Ovary (tissue), 7 donors: ENCODE measurements at regions not wholly inside any gene's neighbourhood (a gene's known extent, or its start where the extent isn't known, plus 50 kb on each side); places are given as distances from the start of the nearest gene placed in this dataset.

Experiments
- DNase-seq, 5 donors: peaks; one replicate each; pipeline ENCODE4 v3.0.0-alpha.2; 2019 to 2020
- H3K27ac ChIP-seq, 2 donors: fragments of 200-600 bp; one replicate each; pipeline versions ENCODE4 v1.5.1 to v1.8.0; 2019 to 2022
- H3K27me3 ChIP-seq: fragments of 200-600 bp; one replicate; pipeline ENCODE4 v1.8.0; 2022
- H3K36me3 ChIP-seq: fragments of 200-600 bp; sonication (generic); one replicate; pipeline ENCODE4 v1.5.1; 2019
- H3K4me1 ChIP-seq: one replicate; pipeline ENCODE4 v1.8.1; 2013; ENCODE audit warnings: mild to moderate bottlenecking, moderate library complexity; ENCODE audit not compliant: insufficient read depth
- H3K4me3 ChIP-seq: fragments of 200-600 bp; sonication (generic); one replicate; pipeline ENCODE4 v1.5.1; 2017
- H3K9me3 ChIP-seq, 2 donors: fragments of 200-600 bp in 1 of 2; sonication (generic) in 1 of 2; one replicate each; pipeline versions ENCODE4 v1.5.1 to v1.8.1; 2013 to 2019; ENCODE audit warnings: mild to moderate bottlenecking in 1 of 2, moderate library complexity in 1 of 2
- CTCF ChIP-seq, 3 donors: fragments of 450-650 bp in 2 of 3; fragments of 200-600 bp in 1 of 3; IDR thresholded peaks; one replicate each; pipeline versions ENCODE4 v1.5.1 to v1.8.0; 2016 to 2022; ENCODE audit warnings: antibody characterized with exemption in 3 of 3, mild to moderate bottlenecking in 1 of 3
- EP300 ChIP-seq: sonication (generic); formaldehyde crosslinking; IDR thresholded peaks from one replicate; pipeline ENCODE4 v1.6.1; 2017; ENCODE audit warnings: antibody characterized with exemption
- POLR2A ChIP-seq: fragments of 450-650 bp; IDR thresholded peaks from one replicate; pipeline ENCODE4 v1.6.1; 2017; ENCODE audit warnings: antibody characterized with exemption, mild to moderate bottlenecking, moderate library complexity
- WGBS, 3 donors: extraction: QIAGEN DNeasy Blood & Tissue Kit in 1 of 3; methylation state at CpG; one replicate each; pipeline versions ENCODE4 v1.1.5 to v1.1.7; 2013 to 2017; 5-methylcytosine and 5-hydroxymethylcytosine counted together
- intact Hi-C, 4 donors: fragments of 100-400 bp; cut with DNase I; formaldehyde crosslinking; loops; one replicate each; pipeline versions ENCODE4 v1.11.0 to v1.15.1; 2022 to 2023
- donor health status: DM: no; HTN: no; CAD: no; lungs with moderate emphysema.
- donor health status: DM: no; HTN: no; CAD: no.
- donor health status: Bipolar disorder and iron deficiency.
- donor health status: DM: no; HTN: no; CAD: no.
- donor health status: DM: yes; HTN: yes; CAD: no.

DNA sequence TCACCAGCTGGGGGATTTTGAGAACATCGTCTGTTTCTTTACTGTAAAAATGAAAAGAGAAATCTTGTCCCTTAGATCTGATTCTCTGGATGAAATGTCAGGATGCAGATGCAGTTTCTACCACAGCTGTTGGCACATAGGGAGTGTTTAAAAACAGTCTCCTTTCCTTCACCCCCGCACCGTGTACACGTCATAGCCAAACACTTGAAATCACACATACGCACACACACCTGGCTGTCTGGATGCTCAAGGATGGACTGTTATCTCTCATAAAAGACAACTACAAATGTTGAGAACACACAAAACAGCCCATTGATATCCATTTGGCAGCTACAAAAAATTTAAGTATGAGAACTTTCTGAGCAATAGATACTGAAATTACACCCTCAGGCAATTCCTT is 275.8 kb upstream of the CLNK start:
- no peaks in the 10 kb centered on the region for H3K9me3 ChIP-seq
- no peaks in the 10 kb centered on the region for H3K27me3 ChIP-seq
- no peak overlapping the region for H3K4me3 ChIP-seq
- peaks cover 3% of the 10 kb centered on the region for H3K4me1 ChIP-seq
- 28 to 50% (median 36%) methylated on average over 5 of the region's 5 CpGs for WGBS, 3 donors
- no peaks in the 10 kb centered on the region for H3K36me3 ChIP-seq
- TF ChIP-seq EP300 (no peak), POLR2A (no peak), CTCF (IDR thresholded peaks at IDR 0.05) (no peak)
- H3K27ac ChIP-seq, result no peak overlapping the region
- intact Hi-C loops, result no loop called here
- DNase-seq, result no peak

GRCh38 chr4:10959586-10959985 is 275.0 kb upstream of the CLNK start:
- intact Hi-C loops, result no loop called here
- TF ChIP-seq POLR2A (no peak), EP300 (no peak), CTCF (IDR thresholded peaks at IDR 0.05) (no peak)
- peaks cover 3% of the 10 kb centered on the region for H3K4me1 ChIP-seq
- WGBS, 3 donors, result 22 to 41% (median 28%) methylated on average over 1 of the region's 1 CpG
- no peaks in the 10 kb centered on the region for H3K27me3 ChIP-seq
- no peak overlapping the region for H3K4me3 ChIP-seq
- no peaks in the 10 kb centered on the region for H3K36me3 ChIP-seq
- H3K9me3 ChIP-seq, result no peaks in the 10 kb centered on the region
- no peak overlapping the region for H3K27ac ChIP-seq
- no peak for DNase-seq

DNA sequence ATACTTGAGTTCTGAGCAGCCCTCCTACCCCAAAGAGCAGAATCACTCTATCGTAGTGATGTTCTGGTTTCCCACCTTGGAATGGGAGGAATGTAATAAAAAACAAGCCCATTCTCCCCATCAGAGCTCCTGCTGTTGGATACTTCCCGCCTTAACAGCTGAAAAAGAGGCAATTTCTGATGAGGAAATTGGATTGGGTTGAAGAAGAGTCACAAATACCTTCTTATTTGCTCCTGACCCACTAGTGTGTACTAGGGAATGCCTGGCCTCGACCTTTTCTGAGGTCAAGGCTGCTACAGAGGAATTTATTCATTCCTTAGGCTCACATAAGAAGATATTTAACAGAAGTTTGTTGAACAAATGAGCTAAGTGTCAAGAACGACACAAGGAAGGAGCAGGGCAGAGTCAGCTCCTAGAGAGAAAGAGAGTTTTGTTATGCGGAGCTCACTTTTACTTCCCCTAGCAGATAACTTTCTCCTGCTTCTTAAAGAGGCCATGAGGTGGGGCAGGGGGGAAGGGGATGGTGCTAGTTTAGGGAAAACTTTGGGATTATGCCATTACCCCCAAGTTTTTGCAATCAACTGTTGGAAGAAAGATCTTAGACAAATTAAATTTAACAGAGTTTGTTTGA is 273.8 kb upstream of the CLNK start:
- TF ChIP-seq POLR2A, result no peak
- no peak for TF ChIP-seq CTCF (IDR thresholded peaks at IDR 0.05)
- no peak overlapping the region for H3K27ac ChIP-seq
- DNase-seq, result no peak
- H3K27me3 ChIP-seq, result no peaks in the 10 kb centered on the region
- no peaks in the 10 kb centered on the region for H3K9me3 ChIP-seq
- H3K36me3 ChIP-seq, result no peaks in the 10 kb centered on the region
- no peak overlapping the region for H3K4me3 ChIP-seq
- intact Hi-C loops, result no loop called here
- 52 to 65% (median 53%) methylated on average over 5 of the region's 5 CpGs for WGBS, 3 donors
- H3K4me1 ChIP-seq, result peaks cover 3% of the 10 kb centered on the region

DNA sequence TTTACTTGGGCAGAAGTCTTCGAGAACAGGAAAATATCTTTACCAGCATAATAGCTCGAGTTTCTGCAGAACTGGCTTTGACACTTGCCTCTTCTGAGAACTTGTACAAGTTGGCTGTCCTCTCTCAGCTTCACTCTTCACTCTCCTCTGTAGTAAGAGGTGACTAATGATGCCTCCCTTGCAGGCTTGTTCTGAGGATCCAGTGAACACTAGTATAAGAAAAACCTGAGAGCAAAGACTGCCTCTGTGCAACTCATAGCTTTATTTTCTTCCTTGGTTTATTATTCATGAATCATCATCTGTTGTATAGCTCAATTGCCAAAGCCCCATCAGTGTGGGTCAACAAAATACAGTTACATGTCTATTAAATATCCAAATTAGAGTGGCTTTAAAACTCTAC is 266.7 kb upstream of the CLNK start:
- intact Hi-C loops, result no loop called here
- WGBS, 3 donors, result 78 to 87% (median 84%) methylated on average over 2 of the region's 2 CpGs
- H3K9me3 ChIP-seq, result no peaks in the 10 kb centered on the region
- H3K4me1 ChIP-seq, result no peaks in the 10 kb centered on the region
- no peaks in the 10 kb centered on the region for H3K27me3 ChIP-seq
- TF ChIP-seq CTCF (IDR thresholded peaks at IDR 0.05), result no peak
- TF ChIP-seq POLR2A, result no peak
- no peak for TF ChIP-seq EP300
- H3K36me3 ChIP-seq, result no peaks in the 10 kb centered on the region
- DNase-seq, result no peak
- H3K4me3 ChIP-seq, result no peak overlapping the region
- H3K27ac ChIP-seq, result no peak overlapping the region
